H9 (cell line): ENCODE measurements at regions not wholly inside any gene's neighbourhood (a gene's known extent, or its start where the extent isn't known, plus 50 kb on each side); places are given as distances from the start of the nearest gene placed in this dataset.

Source experiments
- DNase-seq: peaks from one replicate; pipeline ENCODE4 v3.0.0-alpha.2; 2017
- H2AFZ ChIP-seq: one replicate; pipeline ENCODE4 v1.6.1; 2013; ENCODE audit warnings: mild to moderate bottlenecking, low read length, control low read depth, moderate library complexity
- H2AK5ac ChIP-seq: 2 replicates; pipeline ENCODE4 v1.6.1; 2013; ENCODE audit warnings: low read length, control low read depth, mixed read lengths; ENCODE audit not compliant: insufficient read length
- H2BK120ac ChIP-seq: one replicate; pipeline ENCODE4 v1.6.1; 2013; ENCODE audit warnings: low read depth, mild to moderate bottlenecking, low read length, control low read depth, inconsistent platforms; ENCODE audit not compliant: poor library complexity, severe bottlenecking
- H2BK12ac ChIP-seq: 2 replicates; pipeline ENCODE4 v1.6.1; 2013; ENCODE audit warnings: low read length, control low read depth, mixed read lengths, low read depth; ENCODE audit not compliant: insufficient read length
- H2BK15ac ChIP-seq: 2 replicates; pipeline ENCODE4 v1.6.1; 2013; ENCODE audit warnings: low read depth, low read length, control low read depth
- H2BK20ac ChIP-seq: one replicate; pipeline ENCODE4 v1.6.1; 2013; ENCODE audit warnings: low read depth, mild to moderate bottlenecking, low read length, control low read depth, inconsistent platforms; ENCODE audit not compliant: poor library complexity, severe bottlenecking
- H2BK5ac ChIP-seq: 2 replicates; pipeline ENCODE4 v1.6.1; 2013; ENCODE audit warnings: low read length, control low read depth, mixed read lengths; ENCODE audit not compliant: insufficient read length
- H3K14ac ChIP-seq: 2 replicates; pipeline ENCODE4 v1.6.1; 2013; ENCODE audit warnings: low read length, control low read depth; ENCODE audit not compliant: insufficient read depth
- H3K18ac ChIP-seq: 2 replicates; pipeline ENCODE4 v1.6.1; 2013; ENCODE audit warnings: low read depth, mild to moderate bottlenecking, mixed read lengths, low read length, control low read depth; ENCODE audit not compliant: insufficient read length
- H3K23ac ChIP-seq: 2 replicates; pipeline ENCODE4 v1.6.1; 2013; ENCODE audit warnings: low read length, control low read depth, mixed read lengths, low read depth; ENCODE audit not compliant: insufficient read length
- H3K23me2 ChIP-seq: 2 replicates; pipeline ENCODE4 v1.6.1; 2013; ENCODE audit warnings: low read depth, mild to moderate bottlenecking, mixed read lengths, low read length, control low read depth; ENCODE audit not compliant: insufficient read length, poor library complexity, severe bottlenecking
- H3K27ac ChIP-seq: 2 replicates; pipeline ENCODE4 v1.5.1; 2013; ENCODE audit warnings: low read length, control low read depth, mixed read lengths, low read depth; ENCODE audit not compliant: insufficient read length
- H3K27me3 ChIP-seq: 2 replicates; pipeline ENCODE4 v1.6.1; 2013; ENCODE audit warnings: low read length, control low read depth, inconsistent platforms; ENCODE audit not compliant: insufficient read depth
- H3K4ac ChIP-seq: 2 replicates; pipeline ENCODE4 v1.6.1; 2013; ENCODE audit warnings: low read depth, mild to moderate bottlenecking, control low read depth, inconsistent platforms, low read length, moderate library complexity
- H3K4me1 ChIP-seq: 2 replicates; pipeline ENCODE4 v1.6.1; 2013; ENCODE audit warnings: low read length, control low read depth, inconsistent platforms; ENCODE audit not compliant: insufficient read depth
- H3K4me2 ChIP-seq: 2 replicates; pipeline ENCODE4 v1.6.1; 2013; ENCODE audit warnings: low read length, control low read depth, mixed read lengths; ENCODE audit not compliant: insufficient read length, insufficient read depth
- H3K56ac ChIP-seq: 2 replicates; pipeline ENCODE4 v1.6.1; 2013; ENCODE audit warnings: low read depth, mild to moderate bottlenecking, mixed read lengths, low read length, control low read depth; ENCODE audit not compliant: insufficient read length
- H3K79me1 ChIP-seq: 2 replicates; pipeline ENCODE4 v1.6.1; 2013; ENCODE audit warnings: low read depth, mild to moderate bottlenecking, moderate library complexity, low read length, control low read depth, inconsistent platforms; ENCODE audit not compliant: insufficient read depth, poor library complexity, severe bottlenecking
- H3K79me2 ChIP-seq: 2 replicates; pipeline ENCODE4 v1.6.1; 2013; ENCODE audit warnings: low read length, control low read depth, inconsistent platforms; ENCODE audit not compliant: insufficient read depth
- H3K9ac ChIP-seq: 2 replicates; pipeline ENCODE4 v1.6.1; 2013; ENCODE audit warnings: low read length, control low read depth, mixed read lengths; ENCODE audit not compliant: insufficient read length; ENCODE audit errors: extremely low read depth
- H3K9me3 ChIP-seq: one replicate; pipeline ENCODE4 v1.6.1; 2013; ENCODE audit warnings: low read depth, low read length, inconsistent platforms; ENCODE audit not compliant: control insufficient read depth
- H3T11ph ChIP-seq: one replicate; pipeline ENCODE4 v1.6.1; 2013; ENCODE audit warnings: mild to moderate bottlenecking, low read length, control low read depth, inconsistent platforms
- H4K20me1 ChIP-seq: one replicate; pipeline ENCODE4 v1.6.1; 2013; ENCODE audit not compliant: control insufficient read depth, insufficient read length, insufficient read depth
- H4K5ac ChIP-seq: 2 replicates; pipeline ENCODE4 v1.6.1; 2013; ENCODE audit warnings: low read depth, mild to moderate bottlenecking, mixed read lengths, low read length, control low read depth; ENCODE audit not compliant: insufficient read length
- H4K8ac ChIP-seq: replicated peaks from 2 replicates; pipeline ENCODE4 v1.6.1; 2013; ENCODE audit warnings: low read length, control low read depth, mixed read lengths, low read depth; ENCODE audit not compliant: insufficient read length
- H4K91ac ChIP-seq: 2 replicates; pipeline ENCODE4 v1.6.1; 2013; ENCODE audit warnings: low read depth, mild to moderate bottlenecking, moderate library complexity, mixed read lengths, low read length, control low read depth; ENCODE audit not compliant: insufficient read length
- H3K27ac Mint-ChIP-seq, 3 experiments: 2 replicates in 2 of 3; 3 replicates in 1 of 3; pipeline ENCODE4 v1.8.0; 2020 to 2021; ENCODE audit warnings: mixed read lengths in 3 of 3, mild to moderate bottlenecking in 1 of 3, moderate library complexity in 1 of 3
- H3K27me3 Mint-ChIP-seq: 2 replicates; pipeline ENCODE4 v1.8.0; 2021; ENCODE audit warnings: low read depth, mild to moderate bottlenecking, moderate library complexity, mixed read lengths
- H3K36me3 Mint-ChIP-seq, 3 experiments: 2 replicates in 2 of 3; 3 replicates in 1 of 3; pipeline ENCODE4 v1.8.0; 2020 to 2021; ENCODE audit warnings: low read depth in 3 of 3, mixed read lengths in 3 of 3; ENCODE audit not compliant: insufficient read depth in 1 of 3
- H3K4me1 Mint-ChIP-seq, 2 experiments: 2 replicates each; pipeline ENCODE4 v1.8.0; 2020; ENCODE audit warnings: mixed read lengths in 2 of 2
- H3K4me3 Mint-ChIP-seq, 2 experiments: 2 replicates in 1 of 2; 3 replicates in 1 of 2; pipeline ENCODE4 v1.8.0; 2020 to 2021; ENCODE audit warnings: mild to moderate bottlenecking in 2 of 2, mixed read lengths in 2 of 2, moderate library complexity in 1 of 2
- H3K9me3 Mint-ChIP-seq, 2 experiments: 2 replicates in 1 of 2; 3 replicates in 1 of 2; pipeline ENCODE4 v1.8.0; 2020; ENCODE audit warnings: mild to moderate bottlenecking in 2 of 2, mixed read lengths in 2 of 2, moderate library complexity in 1 of 2
- CTCF ChIP-seq: fragments of 200-600 bp; sonication (generic); conservative IDR thresholded peaks from 3 replicates; pipeline ENCODE4 v1.8.0; 2021; ENCODE audit warnings: antibody characterized with exemption, mild to moderate bottlenecking

DNA sequence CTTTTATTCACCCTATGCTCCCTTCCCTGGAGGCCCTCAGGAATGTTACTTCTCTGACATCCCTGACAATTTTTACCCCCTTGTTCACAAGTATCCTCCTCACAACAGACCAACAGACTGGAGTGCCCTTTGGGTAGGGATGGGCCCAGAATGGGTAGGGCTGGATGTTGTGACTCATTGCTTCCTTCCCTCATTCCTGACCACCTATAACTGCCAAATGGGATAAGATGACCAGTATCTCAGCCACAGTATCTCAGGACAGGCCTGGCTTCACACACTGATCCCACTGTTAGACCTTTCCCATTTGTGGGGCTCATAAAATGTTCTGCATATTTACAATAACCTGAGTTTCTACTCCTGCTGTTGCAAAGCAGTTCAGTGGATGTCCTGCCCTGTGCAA is 223.0 kb upstream of the LRFN2 start:
- Mint-ChIP-seq H3K36me3 (no peaks in the 10 kb centered on the region), H3K4me3 (no peak overlapping the region)
- H3K79me1 ChIP-seq: no peaks in the 10 kb centered on the region

More for the DNA sequence above, 223.0 kb upstream of the LRFN2 start:
- no peak overlapping the region for H2AK5ac ChIP-seq
- no peak overlapping the region for H2BK12ac ChIP-seq
- H3K23ac ChIP-seq: no peak overlapping the region
- H3T11ph ChIP-seq: no peak overlapping the region
- no peak overlapping the region for H3K18ac ChIP-seq
- H3K27me3 ChIP-seq: no peaks in the 10 kb centered on the region
- H3K27ac Mint-ChIP-seq: no peak overlapping the region
- no peak overlapping the region for H2AFZ ChIP-seq
- no peaks in the 10 kb centered on the region for H4K20me1 ChIP-seq
- TF ChIP-seq CTCF: no peak
- H3K9me3 ChIP-seq: no peaks in the 10 kb centered on the region
- H3K23me2 ChIP-seq: no peaks in the 10 kb centered on the region
- no peak overlapping the region for H2BK20ac ChIP-seq
- H4K5ac ChIP-seq: no peak overlapping the region
- H3K14ac ChIP-seq: no peak overlapping the region
- peaks cover 4% of the 10 kb centered on the region; the same call in 1 of the 2 replicates for H3K27me3 Mint-ChIP-seq
- H2BK15ac ChIP-seq: no peak overlapping the region
- no peak overlapping the region for H4K91ac ChIP-seq
- DNase-seq: no peak
- no peaks in the 10 kb centered on the region for H3K4me1 Mint-ChIP-seq
- no peak overlapping the region for H3K9ac ChIP-seq
- no peaks in the 10 kb centered on the region for H3K9me3 Mint-ChIP-seq
- no peak overlapping the region for H4K8ac ChIP-seq
- no peak overlapping the region for H3K4me2 ChIP-seq
- no peak overlapping the region for H3K27ac ChIP-seq
- H3K79me2 ChIP-seq: no peaks in the 10 kb centered on the region
- H2BK5ac ChIP-seq: no peak overlapping the region
- H3K56ac ChIP-seq: no peak overlapping the region
- no peak overlapping the region for H2BK120ac ChIP-seq
- no peaks in the 10 kb centered on the region for H3K4me1 ChIP-seq
- no peak overlapping the region for H3K4ac ChIP-seq
